ENCODE measurements at regions not wholly inside any gene's neighbourhood (a gene's known extent, or its start where the extent isn't known, plus 50 kb on each side); places are given as distances from the start of the nearest gene placed in this dataset.

DNA sequence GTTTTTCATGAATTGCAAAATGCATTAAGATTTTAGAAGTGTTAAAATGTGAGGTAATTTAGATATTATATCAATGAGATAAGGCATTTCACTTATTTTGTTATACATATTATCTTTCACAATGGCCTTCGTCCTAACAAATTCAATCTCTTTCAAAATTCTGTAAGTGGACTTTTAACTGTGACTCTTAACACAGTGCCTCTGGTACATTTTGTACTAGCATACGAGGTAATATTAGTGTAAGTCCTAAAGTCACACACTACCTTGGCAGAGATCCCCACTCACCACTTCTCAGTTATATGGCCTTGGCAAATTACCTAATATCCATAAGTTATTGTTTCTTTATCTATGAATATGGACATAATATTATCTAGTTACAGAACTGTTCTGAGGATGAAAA is 101.3 kb upstream of the SLITRK6 start (continued):
- TF ChIP-seq ZNF518A (tag by site-specific recombination; conservative IDR thresholded peaks at IDR 0.05; ENCODE audit: low read depth) (no peak), ZNF2 (tag by site-specific recombination; IDR thresholded peaks at IDR 0.05) (no peak), ZNF302 (tag by site-specific recombination; IDR thresholded peaks at IDR 0.05; ENCODE audit: low read depth) (no peak), ZNF132 (tag by site-specific recombination; IDR thresholded peaks at IDR 0.05; ENCODE audit: borderline replicate concordance) (no peak), SCRT2 (tag by site-specific recombination; IDR thresholded peaks at IDR 0.05) (no peak), GLIS2 (tag by site-specific recombination; IDR thresholded peaks at IDR 0.05) (no peak), ZNF394 (tag by site-specific recombination; IDR thresholded peaks at IDR 0.05; ENCODE audit: borderline replicate concordance) (no peak), ZBTB21 (tag by site-specific recombination; IDR thresholded peaks at IDR 0.05) (no peak)
- TF ChIP-seq, protein P1, sequence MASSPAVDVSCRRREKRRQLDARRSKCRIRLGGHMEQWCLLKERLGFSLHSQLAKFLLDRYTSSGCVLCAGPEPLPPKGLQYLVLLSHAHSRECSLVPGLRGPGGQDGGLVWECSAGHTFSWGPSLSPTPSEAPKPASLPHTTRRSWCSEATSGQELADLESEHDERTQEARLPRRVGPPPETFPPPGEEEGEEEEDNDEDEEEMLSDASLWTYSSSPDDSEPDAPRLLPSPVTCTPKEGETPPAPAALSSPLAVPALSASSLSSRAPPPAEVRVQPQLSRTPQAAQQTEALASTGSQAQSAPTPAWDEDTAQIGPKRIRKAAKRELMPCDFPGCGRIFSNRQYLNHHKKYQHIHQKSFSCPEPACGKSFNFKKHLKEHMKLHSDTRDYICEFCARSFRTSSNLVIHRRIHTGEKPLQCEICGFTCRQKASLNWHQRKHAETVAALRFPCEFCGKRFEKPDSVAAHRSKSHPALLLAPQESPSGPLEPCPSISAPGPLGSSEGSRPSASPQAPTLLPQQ (tag by site-specific recombination; IDR thresholded peaks at IDR 0.05), result no peak

GRCh38 chr13:85896516-85897450 is 97.6 kb upstream of the SLITRK6 start:
- CTCF ChIA-PET, result interaction anchor here (0.6 to 1.1 kb wide), 3 partner anchors 92 to 1000 kb away, joined by 3 to 4 read pairs (median 3); no protein-coding TSS in a partner anchor
- Histone ChIP-seq H3K9me3 (ENCODE audit: control insufficient read depth, insufficient read depth, low read depth, low read length) (no peaks in the 10 kb centered on the region), H3K4me1 (ENCODE audit: control insufficient read depth, insufficient read depth, low read length) (no peaks in the 10 kb centered on the region), H3K36me3 (ENCODE audit: control insufficient read depth in 2 of 2, insufficient read depth in 1 of 2, low read length in 2 of 2) (no peaks in the 10 kb centered on the region), H3K27ac (ENCODE audit: extremely low read depth, low read depth, low read length) (no peak overlapping the region), H3K4me3 (ENCODE audit: low read depth, low read length) (no peak overlapping the region)
- POLR2A ChIA-PET, result no interaction called here
- TF ChIP-seq ZNF518A (tag by site-specific recombination; conservative IDR thresholded peaks at IDR 0.05; ENCODE audit: low read depth), result no peak
- TF ChIP-seq ZNF398 (tag by site-specific recombination; IDR thresholded peaks at IDR 0.05), result no peak
- no peak for TF ChIP-seq ZNF530 (tag by site-specific recombination; IDR thresholded peaks at IDR 0.05; ENCODE audit: low read depth)
- TF ChIP-seq ZNF558 (tag by site-specific recombination; IDR thresholded peaks at IDR 0.05), result no peak
- TF ChIP-seq KLF16 (tag by site-specific recombination; IDR thresholded peaks at IDR 0.05), result no peak
- TF ChIP-seq ZSCAN4 (tag by site-specific recombination; IDR thresholded peaks at IDR 0.05), result no peak
- TF ChIP-seq BCL11A (tag by site-specific recombination; IDR thresholded peaks at IDR 0.05; ENCODE audit: low read depth), result no peak
- TF ChIP-seq, protein P2, sequence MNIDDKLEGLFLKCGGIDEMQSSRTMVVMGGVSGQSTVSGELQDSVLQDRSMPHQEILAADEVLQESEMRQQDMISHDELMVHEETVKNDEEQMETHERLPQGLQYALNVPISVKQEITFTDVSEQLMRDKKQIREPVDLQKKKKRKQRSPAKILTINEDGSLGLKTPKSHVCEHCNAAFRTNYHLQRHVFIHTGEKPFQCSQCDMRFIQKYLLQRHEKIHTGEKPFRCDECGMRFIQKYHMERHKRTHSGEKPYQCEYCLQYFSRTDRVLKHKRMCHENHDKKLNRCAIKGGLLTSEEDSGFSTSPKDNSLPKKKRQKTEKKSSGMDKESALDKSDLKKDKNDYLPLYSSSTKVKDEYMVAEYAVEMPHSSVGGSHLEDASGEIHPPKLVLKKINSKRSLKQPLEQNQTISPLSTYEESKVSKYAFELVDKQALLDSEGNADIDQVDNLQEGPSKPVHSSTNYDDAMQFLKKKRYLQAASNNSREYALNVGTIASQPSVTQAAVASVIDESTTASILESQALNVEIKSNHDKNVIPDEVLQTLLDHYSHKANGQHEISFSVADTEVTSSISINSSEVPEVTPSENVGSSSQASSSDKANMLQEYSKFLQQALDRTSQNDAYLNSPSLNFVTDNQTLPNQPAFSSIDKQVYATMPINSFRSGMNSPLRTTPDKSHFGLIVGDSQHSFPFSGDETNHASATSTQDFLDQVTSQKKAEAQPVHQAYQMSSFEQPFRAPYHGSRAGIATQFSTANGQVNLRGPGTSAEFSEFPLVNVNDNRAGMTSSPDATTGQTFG (tag by site-specific recombination; IDR thresholded peaks at IDR 0.05; ENCODE audit: borderline replicate concordance), result no peak
- TF ChIP-seq ZNF658 (tag by site-specific recombination; IDR thresholded peaks at IDR 0.05), result no peak
